Muscle layer of colon (tissue), 2 donors: ENCODE measurements at regions not wholly inside any gene's neighbourhood (a gene's known extent, or its start where the extent isn't known, plus 50 kb on each side); places are given as distances from the start of the nearest gene placed in this dataset.

Experiments used
- H3K27ac ChIP-seq: one replicate; pipeline ENCODE4 v1.7.0; 2013; ENCODE audit warnings: low read depth, mild to moderate bottlenecking, low read length, moderate library complexity
- H3K27me3 ChIP-seq, 2 donors: one replicate each; pipeline ENCODE4 v1.7.0; 2013; ENCODE audit warnings: low read length in 2 of 2, mild to moderate bottlenecking in 2 of 2; ENCODE audit not compliant: insufficient read depth in 2 of 2, control insufficient read depth in 1 of 2
- H3K36me3 ChIP-seq: one replicate; pipeline ENCODE4 v1.7.0; 2013; ENCODE audit warnings: mild to moderate bottlenecking, low read length; ENCODE audit not compliant: insufficient read depth
- H3K4me1 ChIP-seq: one replicate; pipeline ENCODE4 v1.7.0; 2013; ENCODE audit warnings: mild to moderate bottlenecking, low read length; ENCODE audit not compliant: insufficient read depth
- H3K4me3 ChIP-seq, 2 donors: one replicate each; pipeline ENCODE4 v1.7.0; 2013; ENCODE audit warnings: low read length in 2 of 2, low read depth in 1 of 2, mild to moderate bottlenecking in 1 of 2, moderate library complexity in 1 of 2
- H3K9ac ChIP-seq: one replicate; pipeline ENCODE4 v1.7.0; 2013; ENCODE audit warnings: low read length
- H3K9me3 ChIP-seq: one replicate; pipeline ENCODE4 v1.7.0; 2013; ENCODE audit warnings: mild to moderate bottlenecking, low read length
- donor health status: abdominal sarcoma.
- donor health status: Adenocarcinoma of cecum.

DNA sequence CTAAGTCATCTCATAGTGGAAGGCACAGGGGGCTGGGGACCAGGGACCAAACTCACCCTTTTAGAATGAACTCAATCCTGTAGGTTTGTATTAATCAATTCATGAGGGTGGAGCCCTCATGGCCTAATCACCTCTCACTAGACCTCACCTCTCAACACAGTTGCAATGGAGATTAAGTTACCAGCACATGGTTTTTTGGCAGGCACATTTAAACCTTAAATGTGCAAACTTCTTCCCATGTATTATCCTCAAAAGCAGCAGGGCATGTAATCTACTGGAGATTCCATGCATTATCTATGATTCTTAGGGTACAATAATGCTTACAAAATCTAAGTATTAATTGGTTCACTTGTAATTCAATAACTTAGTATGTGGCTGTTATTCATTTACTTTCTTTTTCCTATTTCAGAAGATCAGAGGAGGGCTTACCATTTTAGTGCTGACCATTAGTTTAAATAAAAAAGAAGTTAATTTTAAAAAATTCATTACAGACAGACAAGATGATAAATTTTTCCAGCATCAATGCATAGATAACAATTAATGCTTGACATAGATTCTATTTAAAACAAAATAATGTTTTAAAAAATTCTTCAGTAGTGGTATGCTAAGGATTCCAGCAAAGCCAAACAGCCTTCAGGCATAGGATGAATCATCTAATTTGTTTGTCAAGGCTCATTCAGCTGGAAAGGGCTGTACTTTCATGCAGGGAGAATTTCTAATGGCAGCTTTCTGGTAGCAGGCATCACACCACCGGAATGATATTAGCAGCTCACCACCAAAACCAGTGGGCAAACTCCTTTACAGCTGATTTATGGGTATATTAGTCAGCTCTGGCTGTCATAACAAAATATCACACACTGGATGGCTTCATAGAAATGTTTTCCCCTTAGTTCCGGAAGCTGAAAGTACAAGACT, 124.6 kb upstream of the ZNF648 start:
- H3K4me1 ChIP-seq: no peaks in the 10 kb centered on the region
- no peak overlapping the region for H3K4me3 ChIP-seq
- H3K9me3 ChIP-seq: no peaks in the 10 kb centered on the region
- no peak overlapping the region for H3K9ac ChIP-seq
- H3K27ac ChIP-seq: no peak overlapping the region
- no peaks in the 10 kb centered on the region for H3K27me3 ChIP-seq
- no peaks in the 10 kb centered on the region for H3K36me3 ChIP-seq

DNA sequence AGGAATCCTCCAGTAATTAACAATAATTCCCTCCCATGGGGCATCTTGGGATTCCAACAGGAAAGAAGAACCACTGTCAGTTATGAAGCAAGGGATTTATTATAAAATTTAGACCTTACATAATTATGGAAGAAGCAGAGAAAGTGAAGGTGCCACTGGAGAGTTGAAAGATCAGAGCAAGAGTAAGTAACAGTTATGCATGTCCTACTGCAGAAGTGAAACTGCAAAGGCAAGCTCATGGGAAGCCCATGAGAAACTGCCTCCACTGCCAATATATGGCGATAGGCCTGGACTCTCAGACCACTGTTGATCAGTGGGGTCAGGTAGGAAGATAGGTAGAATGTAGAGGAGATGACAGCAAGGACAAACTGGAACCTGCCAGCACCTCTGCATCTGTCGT, 123.6 kb upstream of the ZNF648 start:
- no peak overlapping the region for H3K27ac ChIP-seq
- no peaks in the 10 kb centered on the region for H3K4me1 ChIP-seq
- no peaks in the 10 kb centered on the region for H3K9me3 ChIP-seq
- H3K36me3 ChIP-seq: no peaks in the 10 kb centered on the region
- no peak overlapping the region for H3K9ac ChIP-seq
- H3K4me3 ChIP-seq: no peak overlapping the region
- no peaks in the 10 kb centered on the region for H3K27me3 ChIP-seq

DNA sequence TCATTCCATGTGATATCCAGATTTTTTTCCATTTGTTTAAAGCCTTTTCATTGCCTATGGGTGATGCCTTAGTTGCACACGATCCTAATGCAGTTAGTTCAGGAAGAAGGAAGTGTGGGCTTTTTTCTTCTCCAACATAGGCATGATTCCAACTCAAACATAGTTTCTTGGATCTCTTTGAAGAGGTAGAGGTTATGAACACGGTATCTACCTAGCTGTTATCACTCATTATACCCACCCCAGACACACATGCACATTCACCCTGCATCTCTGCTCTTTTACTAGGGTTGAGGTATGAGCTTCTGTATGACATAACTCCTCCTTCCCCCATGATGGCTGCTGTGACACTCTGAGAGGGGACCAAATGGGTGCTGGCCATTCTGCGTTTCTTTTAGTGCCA, 122.1 kb upstream of the ZNF648 start:
- no peak overlapping the region for H3K27ac ChIP-seq
- H3K9ac ChIP-seq: no peak overlapping the region
- H3K4me3 ChIP-seq: no peak overlapping the region

DNA sequence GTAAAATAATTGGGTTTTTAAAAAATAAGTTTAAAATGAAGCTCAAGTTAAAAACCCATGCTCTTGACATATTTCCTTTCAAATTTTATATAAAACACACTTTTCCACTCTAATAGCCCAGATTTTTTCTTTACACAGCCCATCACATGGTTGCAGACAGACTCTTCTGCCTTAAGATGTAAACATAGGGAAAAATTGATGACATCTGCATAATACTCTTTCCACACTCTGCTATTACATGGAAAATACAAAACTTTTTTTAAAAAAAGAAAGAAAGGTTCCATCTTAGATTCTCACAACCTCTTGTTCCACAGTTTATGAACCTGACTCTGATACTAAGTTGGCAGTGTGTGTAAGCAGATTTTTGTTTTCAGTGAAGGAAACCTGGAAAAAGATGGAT, 120.8 kb upstream of the ZNF648 start:
- Histone ChIP-seq H3K4me3 (no peak overlapping the region), H3K27ac (no peak overlapping the region), H3K27me3 (no peaks in the 10 kb centered on the region), H3K4me1 (no peaks in the 10 kb centered on the region), H3K9me3 (no peaks in the 10 kb centered on the region), H3K36me3 (no peaks in the 10 kb centered on the region), H3K9ac (no peak overlapping the region)

More for the DNA sequence above, 122.1 kb upstream of the ZNF648 start:
- Histone ChIP-seq H3K36me3 (no peaks in the 10 kb centered on the region), H3K4me1 (no peaks in the 10 kb centered on the region), H3K27me3 (no peaks in the 10 kb centered on the region), H3K9me3 (no peaks in the 10 kb centered on the region)

DNA sequence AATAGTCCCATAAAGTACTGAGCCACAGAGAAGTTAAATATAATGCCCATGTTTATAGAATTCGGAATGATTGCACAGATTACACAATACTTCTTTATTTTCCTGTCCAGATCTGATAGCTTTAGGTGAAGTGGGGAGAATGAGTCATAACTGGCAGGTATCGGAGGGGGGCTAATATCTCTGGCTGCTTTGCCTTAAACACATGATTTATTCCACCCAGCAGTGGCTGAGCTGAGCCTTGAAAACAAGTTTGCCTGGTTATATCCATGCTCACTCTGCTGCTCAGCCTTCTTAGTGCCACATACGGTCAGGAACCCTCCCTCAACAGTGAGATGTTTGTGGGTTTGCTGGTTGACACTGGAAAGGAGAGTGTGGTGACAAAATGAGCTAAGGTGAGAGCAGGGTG, 119.7 kb upstream of the ZNF648 start:
- no peaks in the 10 kb centered on the region for H3K4me1 ChIP-seq

DNA sequence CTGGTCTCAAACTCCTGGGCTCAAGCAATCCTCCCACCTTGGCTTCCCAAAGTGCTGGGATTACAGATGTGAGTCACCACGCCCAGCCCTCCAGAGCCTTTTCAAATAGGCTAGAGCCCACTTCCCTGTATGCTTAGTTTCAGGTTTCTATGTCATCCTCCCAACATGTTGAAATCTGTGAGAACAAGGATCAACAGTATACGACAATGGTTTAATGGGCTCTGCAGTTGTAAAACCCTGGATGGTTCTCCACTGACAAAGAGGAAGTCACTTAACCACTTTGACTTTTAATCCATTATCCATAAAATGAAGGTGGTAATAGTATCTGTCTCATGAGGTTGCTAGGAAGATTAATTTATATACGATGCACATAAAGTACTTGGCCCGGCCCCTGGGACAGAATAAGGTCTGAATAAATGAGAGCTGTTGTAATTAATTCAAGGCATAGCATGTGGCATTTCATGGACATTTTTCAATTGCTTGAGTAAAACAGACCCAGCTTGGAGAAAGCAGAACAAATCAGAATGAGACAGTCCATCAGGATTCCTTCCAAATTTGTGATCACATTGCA, 113.9 kb upstream of the ZNF648 start:
- Histone ChIP-seq H3K9ac (no peak overlapping the region), H3K4me3 (no peak overlapping the region), H3K9me3 (no peaks in the 10 kb centered on the region), H3K4me1 (no peaks in the 10 kb centered on the region), H3K36me3 (no peaks in the 10 kb centered on the region), H3K27ac (no peak overlapping the region), H3K27me3 (no peaks in the 10 kb centered on the region)

More for the DNA sequence above, 119.7 kb upstream of the ZNF648 start:
- Histone ChIP-seq H3K36me3 (no peaks in the 10 kb centered on the region), H3K27ac (no peak overlapping the region), H3K9ac (no peak overlapping the region), H3K9me3 (no peaks in the 10 kb centered on the region), H3K27me3 (no peaks in the 10 kb centered on the region), H3K4me3 (no peak overlapping the region)

DNA sequence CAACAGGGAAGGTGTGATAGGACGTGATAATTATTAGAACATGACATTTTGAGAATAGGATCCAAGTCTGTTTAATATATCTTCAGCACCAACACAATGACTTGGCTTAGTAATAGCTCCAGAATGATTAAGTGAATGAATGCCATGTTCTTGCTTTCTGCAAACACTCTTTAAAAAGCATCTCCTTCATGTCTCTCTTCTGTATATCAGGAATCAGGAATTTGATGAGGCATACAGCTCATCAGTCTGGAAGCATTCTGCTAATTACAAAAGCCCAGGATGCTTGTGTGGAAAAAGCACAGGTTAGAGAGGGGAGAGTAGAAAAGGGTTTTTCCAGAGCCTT, 113.0 kb upstream of the ZNF648 start:
- Histone ChIP-seq H3K9me3 (no peaks in the 10 kb centered on the region), H3K27me3 (no peaks in the 10 kb centered on the region), H3K27ac (no peak overlapping the region), H3K36me3 (no peaks in the 10 kb centered on the region), H3K4me3 (no peak overlapping the region), H3K4me1 (no peaks in the 10 kb centered on the region), H3K9ac (no peak overlapping the region)

DNA sequence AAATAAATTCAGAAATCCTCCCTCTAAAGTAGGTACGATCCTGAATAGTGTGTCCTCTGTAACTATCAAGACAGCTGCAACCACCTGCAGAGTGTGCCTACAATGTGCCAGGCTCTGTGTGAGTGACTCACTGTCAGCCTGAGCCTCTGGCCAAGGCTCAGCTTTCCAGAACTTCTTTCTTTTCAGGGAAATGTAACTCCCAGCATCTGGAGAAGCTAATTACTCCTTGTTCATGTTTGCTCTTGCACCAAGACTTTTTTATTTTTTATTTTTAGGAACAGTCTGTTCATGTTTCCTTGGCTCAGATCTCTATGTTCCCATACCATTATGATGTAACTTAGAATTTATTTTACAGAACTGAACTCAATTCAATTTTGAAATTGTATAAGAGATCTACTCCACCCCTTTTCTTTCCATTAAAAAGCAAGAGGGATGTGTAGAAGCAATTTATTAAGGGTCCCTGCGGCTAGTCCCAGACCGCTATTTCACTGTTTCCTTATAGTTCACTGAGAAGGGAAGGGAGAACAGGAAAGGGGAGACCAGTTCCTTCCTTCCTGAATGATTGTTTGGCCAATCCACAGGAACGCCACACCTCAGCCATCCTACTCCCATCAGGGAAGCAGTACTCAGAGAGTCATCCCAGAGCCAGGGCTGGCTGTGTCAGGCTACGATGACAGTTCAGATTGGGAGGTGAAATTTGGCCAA, 112.4 kb upstream of the ZNF648 start:
- Histone ChIP-seq H3K36me3 (no peaks in the 10 kb centered on the region), H3K4me3 (no peak overlapping the region), H3K4me1 (no peaks in the 10 kb centered on the region), H3K27ac (no peak overlapping the region), H3K9ac (no peak overlapping the region), H3K9me3 (no peaks in the 10 kb centered on the region), H3K27me3 (no peaks in the 10 kb centered on the region)

DNA sequence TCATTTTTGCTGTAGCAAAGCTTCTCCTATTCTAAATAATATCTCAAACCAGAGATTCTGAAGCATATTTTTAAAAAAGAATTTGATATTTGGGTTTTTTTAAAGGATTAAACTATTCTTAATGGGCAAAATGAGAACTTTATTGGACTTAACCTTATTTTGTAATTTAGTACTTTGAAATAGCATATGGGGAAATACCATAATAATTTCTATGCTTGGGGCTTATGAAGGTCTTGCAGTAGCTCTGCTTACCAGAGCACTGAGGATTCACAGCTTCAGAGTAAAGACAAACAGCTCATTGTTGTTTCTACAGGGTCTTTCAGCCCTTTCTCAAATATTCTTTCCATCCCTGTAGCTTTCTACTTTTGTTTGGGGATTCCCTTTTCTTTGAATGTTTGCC, 111.2 kb upstream of the ZNF648 start:
- Histone ChIP-seq H3K36me3 (no peaks in the 10 kb centered on the region), H3K9ac (no peak overlapping the region), H3K27me3 (no peaks in the 10 kb centered on the region), H3K4me3 (no peak overlapping the region), H3K4me1 (no peaks in the 10 kb centered on the region), H3K9me3 (no peaks in the 10 kb centered on the region), H3K27ac (no peak overlapping the region)

DNA sequence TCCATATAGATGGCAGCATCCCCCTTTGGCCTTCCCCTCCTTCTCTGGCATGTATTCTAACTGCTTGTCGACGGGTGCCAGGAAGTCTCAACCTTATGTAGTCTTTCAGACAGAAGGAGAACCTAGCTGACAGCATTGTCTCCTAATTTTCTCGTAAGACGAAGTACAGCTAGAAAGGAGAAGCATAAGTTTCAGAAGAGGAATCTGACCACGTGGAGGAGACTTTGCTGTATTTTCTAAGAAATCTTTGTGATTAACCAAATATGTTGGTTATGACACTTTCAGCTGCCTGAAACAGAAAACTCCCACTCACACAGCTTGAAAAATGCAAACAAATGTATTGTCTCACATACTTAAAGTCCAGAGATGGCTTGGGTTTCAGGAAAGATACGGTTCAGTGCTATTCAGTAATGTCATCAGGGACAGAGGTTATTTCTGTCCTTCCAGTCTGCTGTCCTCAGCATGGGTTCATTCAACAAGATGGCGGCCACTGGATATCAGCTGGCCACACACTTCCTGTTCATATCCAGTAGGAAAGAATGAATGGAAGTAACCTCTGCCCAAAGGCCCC, 109.5 kb upstream of the ZNF648 start:
- Histone ChIP-seq H3K9ac (no peak overlapping the region), H3K4me3 (no peak overlapping the region), H3K27ac (no peak overlapping the region), H3K36me3 (no peaks in the 10 kb centered on the region), H3K27me3 (no peaks in the 10 kb centered on the region), H3K4me1 (no peaks in the 10 kb centered on the region), H3K9me3 (no peaks in the 10 kb centered on the region)

DNA sequence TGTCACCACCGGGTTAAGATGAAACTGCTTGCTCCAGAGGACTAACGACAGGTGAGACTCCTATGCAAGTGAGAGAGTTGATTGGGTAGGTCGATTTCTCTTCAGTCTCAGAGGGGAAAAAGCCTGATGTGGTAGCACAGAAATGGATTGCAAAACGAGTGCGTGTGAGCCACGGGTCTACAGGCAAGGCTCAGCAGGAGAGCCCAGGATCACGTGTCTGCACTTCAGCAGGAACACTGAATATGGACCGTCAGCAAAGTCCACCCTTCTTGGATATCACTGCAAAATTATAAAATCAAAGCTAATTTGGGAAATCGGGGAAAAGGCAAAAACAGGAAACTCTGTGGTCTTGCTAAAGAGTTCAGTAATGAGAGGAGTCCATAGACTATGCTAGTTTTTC, 107.7 kb upstream of the ZNF648 start:
- Histone ChIP-seq H3K27ac (no peak overlapping the region), H3K4me3 (no peak overlapping the region), H3K9me3 (no peaks in the 10 kb centered on the region), H3K27me3 (no peaks in the 10 kb centered on the region), H3K9ac (no peak overlapping the region), H3K4me1 (no peaks in the 10 kb centered on the region), H3K36me3 (no peaks in the 10 kb centered on the region)
